Left ventricle myocardium inferior (tissue), 1 donor: ENCODE measurements at regions not wholly inside any gene's neighbourhood (a gene's known extent, or its start where the extent isn't known, plus 50 kb on each side); places are given as distances from the start of the nearest gene placed in this dataset.

Experiments
- DNase-seq: peaks from one replicate; pipeline ENCODE4 v3.0.0-alpha.2; 2020
- H3K27ac ChIP-seq: fragments of 200-600 bp; replicated peaks from 2 replicates; pipeline ENCODE4 v1.8.0; 2021
- H3K27me3 ChIP-seq: fragments of 200-600 bp; 2 replicates; pipeline ENCODE4 v1.8.0; 2021; ENCODE audit warnings: low read depth
- H3K36me3 ChIP-seq: fragments of 200-600 bp; 2 replicates; pipeline ENCODE4 v1.8.0; 2021
- H3K4me1 ChIP-seq: fragments of 200-600 bp; 2 replicates; pipeline ENCODE4 v1.8.0; 2021
- H3K4me3 ChIP-seq: fragments of 200-600 bp; 2 replicates; pipeline ENCODE4 v1.8.0; 2021; ENCODE audit warnings: mild to moderate bottlenecking, moderate library complexity
- H3K9me3 ChIP-seq: fragments of 200-600 bp; replicated peaks from 2 replicates; pipeline ENCODE4 v1.8.0; 2021
- intact Hi-C: fragments of 100-400 bp; cut with micrococcal nuclease; formaldehyde crosslinking; loops from one replicate; pipeline ENCODE4 v1.11.0; 2022
- TF ChIP-seq, protein P1 (sequence below): fragments of 200-600 bp; IDR thresholded peaks from 2 replicates; pipeline ENCODE4 v1.8.0; 2021; ENCODE audit warnings: antibody characterized with exemption, mild to moderate bottlenecking, borderline replicate concordance
- donor health status: DM: no; HTN: yes; CAD: no; lungs with severe emphysema.

- H3K27me3 ChIP-seq: no peaks in the 10 kb centered on the region
- TF ChIP-seq, protein P1, sequence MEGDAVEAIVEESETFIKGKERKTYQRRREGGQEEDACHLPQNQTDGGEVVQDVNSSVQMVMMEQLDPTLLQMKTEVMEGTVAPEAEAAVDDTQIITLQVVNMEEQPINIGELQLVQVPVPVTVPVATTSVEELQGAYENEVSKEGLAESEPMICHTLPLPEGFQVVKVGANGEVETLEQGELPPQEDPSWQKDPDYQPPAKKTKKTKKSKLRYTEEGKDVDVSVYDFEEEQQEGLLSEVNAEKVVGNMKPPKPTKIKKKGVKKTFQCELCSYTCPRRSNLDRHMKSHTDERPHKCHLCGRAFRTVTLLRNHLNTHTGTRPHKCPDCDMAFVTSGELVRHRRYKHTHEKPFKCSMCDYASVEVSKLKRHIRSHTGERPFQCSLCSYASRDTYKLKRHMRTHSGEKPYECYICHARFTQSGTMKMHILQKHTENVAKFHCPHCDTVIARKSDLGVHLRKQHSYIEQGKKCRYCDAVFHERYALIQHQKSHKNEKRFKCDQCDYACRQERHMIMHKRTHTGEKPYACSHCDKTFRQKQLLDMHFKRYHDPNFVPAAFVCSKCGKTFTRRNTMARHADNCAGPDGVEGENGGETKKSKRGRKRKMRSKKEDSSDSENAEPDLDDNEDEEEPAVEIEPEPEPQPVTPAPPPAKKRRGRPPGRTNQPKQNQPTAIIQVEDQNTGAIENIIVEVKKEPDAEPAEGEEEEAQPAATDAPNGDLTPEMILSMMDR: no peak
- DNase-seq: no peak
- no peak overlapping the region for H3K4me3 ChIP-seq
- H3K27ac ChIP-seq: no peak overlapping the region
- no peaks in the 10 kb centered on the region for H3K36me3 ChIP-seq
- no peaks in the 10 kb centered on the region for H3K4me1 ChIP-seq
- H3K9me3 ChIP-seq: peaks cover 41% of the 10 kb centered on the region
- intact Hi-C loops: no loop called here
Measured at GRCh38 chr11:39664023-39664422, 1795.4 kb downstream of the LRRC4C start.

GRCh38 chr11:39661890-39662289 lies 1797.6 kb downstream of the LRRC4C start:
- TF ChIP-seq, protein P1: no peak
- no peaks in the 10 kb centered on the region for H3K27me3 ChIP-seq
- no peaks in the 10 kb centered on the region for H3K4me1 ChIP-seq
- intact Hi-C loops: no loop called here
- no peaks in the 10 kb centered on the region for H3K36me3 ChIP-seq
- no peak for DNase-seq
- H3K4me3 ChIP-seq: no peak overlapping the region
- H3K27ac ChIP-seq: no peak overlapping the region
- peaks cover 41% of the 10 kb centered on the region for H3K9me3 ChIP-seq

DNA sequence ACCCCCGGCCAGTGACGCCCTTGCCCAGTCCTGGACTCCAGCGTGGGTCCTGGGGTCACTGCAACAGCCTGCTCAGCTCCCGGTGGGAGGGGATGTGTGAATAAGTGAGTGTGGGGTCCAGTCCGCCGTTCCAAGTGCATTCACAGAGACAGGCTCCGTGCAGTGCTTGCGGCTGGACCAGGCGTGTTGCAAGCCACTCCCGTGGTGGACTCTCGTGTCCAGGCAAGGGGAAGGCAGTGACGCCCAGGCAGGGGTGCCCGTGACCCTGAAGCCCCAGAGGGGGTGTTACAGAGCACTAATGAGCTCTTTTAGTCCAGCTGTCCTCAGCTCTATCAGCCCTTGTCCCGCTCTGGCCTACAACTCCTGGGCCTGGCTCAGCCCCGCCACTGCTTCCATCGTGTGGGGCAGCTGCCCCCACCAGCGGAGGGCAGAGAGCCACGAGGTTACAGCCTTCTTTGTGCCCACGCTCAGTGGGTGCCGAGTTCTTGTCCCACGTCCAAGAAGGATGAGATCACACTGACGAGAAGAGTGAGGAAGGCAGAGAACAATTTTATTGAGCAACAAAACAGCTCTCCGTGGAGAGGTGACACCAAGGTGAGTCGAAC lies 1807.5 kb downstream of the LRRC4C start:
- no peak overlapping the region for H3K27ac ChIP-seq
- intact Hi-C loops: no loop called here
- peaks cover 18% of the 10 kb centered on the region for H3K9me3 ChIP-seq
- no peak overlapping the region for H3K4me3 ChIP-seq
- no peak for DNase-seq
- no peaks in the 10 kb centered on the region for H3K27me3 ChIP-seq
- TF ChIP-seq, protein P1: no peak
- H3K4me1 ChIP-seq: no peaks in the 10 kb centered on the region
- no peaks in the 10 kb centered on the region for H3K36me3 ChIP-seq

- peaks cover 15% of the 10 kb centered on the region for H3K9me3 ChIP-seq
- DNase-seq: no peak
- no peak overlapping the region for H3K4me3 ChIP-seq
- H3K36me3 ChIP-seq: no peaks in the 10 kb centered on the region
- intact Hi-C loops: no loop called here
- TF ChIP-seq, protein P1: no peak
- H3K4me1 ChIP-seq: no peaks in the 10 kb centered on the region
- H3K27me3 ChIP-seq: no peaks in the 10 kb centered on the region
- H3K27ac ChIP-seq: no peak overlapping the region
Measured at GRCh38 chr11:39641751-39642150, 1817.7 kb downstream of the LRRC4C start.

DNA sequence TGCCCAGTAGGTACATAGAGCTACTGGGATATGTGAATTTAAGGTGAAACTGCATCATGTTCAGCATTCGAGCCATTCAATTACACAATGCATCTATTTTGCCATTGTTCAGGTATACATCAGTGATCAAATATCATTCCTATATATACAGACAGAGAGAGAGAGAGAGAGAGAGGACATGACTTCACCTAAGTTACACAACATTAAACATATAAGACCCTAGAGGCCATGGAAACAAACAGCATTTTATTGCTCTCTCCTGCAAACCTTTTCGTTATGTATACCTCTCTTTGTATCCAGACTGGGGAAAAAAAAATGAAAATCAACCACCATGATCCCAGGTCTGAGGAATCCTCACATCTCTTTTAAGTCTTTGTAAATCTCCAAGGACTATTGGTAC lies 1829.1 kb downstream of the LRRC4C start:
- intact Hi-C loops: no loop called here
- Histone ChIP-seq H3K36me3 (no peaks in the 10 kb centered on the region), H3K27ac (no peak overlapping the region), H3K27me3 (no peaks in the 10 kb centered on the region), H3K4me3 (no peak overlapping the region), H3K9me3 (no peaks in the 10 kb centered on the region), H3K4me1 (no peaks in the 10 kb centered on the region)
- TF ChIP-seq, protein P1: no peak
- DNase-seq: no peak
